ENCODE measurements at regions not wholly inside any gene's neighbourhood (a gene's known extent, or its start where the extent isn't known, plus 50 kb on each side); places are given as distances from the start of the nearest gene placed in this dataset.
A peak's percentile ranks its signal among the peaks of the same experiment; 100 is the strongest.

DNA sequence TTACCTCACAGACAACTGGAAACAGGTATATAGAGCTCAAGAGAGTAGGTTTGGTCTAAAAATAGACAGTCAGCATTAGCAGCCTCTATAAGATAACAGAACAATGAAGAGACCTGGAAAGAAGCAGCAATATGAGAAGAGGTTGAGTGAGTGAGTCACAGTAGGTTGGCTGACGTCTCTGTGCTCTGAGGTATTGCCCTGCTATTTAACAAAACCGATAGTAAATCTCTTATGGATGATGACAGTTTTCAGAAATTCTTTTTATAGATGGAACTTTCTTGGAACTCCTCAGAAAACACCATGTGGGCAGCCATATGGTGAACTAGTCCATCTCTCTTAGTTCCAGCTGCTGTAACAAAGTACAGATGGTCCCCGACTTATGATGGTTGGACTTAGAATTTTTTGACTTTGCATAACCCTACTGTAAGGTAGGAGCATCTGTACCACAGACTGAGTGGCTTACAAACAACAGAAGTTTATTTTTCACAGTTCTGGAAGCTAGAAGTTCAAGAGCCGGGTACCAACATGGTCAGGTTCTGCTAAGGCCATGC lies 123.5 kb downstream of the MBD2 start:
- DNase-seq (ENCODE audit: low read depth) = peak; percentile 7

DNA sequence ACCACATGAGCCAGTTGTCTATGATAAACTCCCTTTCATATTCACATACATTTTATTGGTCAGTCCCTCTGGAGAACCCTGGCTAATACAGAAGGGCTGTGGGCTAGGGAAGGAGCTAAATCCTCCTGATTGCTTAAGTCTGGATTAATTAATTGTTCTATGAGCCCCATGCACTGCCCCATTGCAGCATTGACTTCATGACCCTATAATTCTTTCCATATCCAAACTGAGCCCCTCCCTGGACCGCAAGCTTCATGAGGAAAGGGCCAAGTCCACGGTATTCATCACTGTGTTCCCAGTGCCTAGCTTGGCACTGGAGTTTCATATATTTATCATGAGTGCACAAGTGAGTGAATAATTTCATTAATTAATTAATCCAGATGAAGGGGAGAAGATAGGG lies 124.0 kb downstream of the MBD2 start:
- no peak for DNase-seq (ENCODE audit: low read depth)

DNA sequence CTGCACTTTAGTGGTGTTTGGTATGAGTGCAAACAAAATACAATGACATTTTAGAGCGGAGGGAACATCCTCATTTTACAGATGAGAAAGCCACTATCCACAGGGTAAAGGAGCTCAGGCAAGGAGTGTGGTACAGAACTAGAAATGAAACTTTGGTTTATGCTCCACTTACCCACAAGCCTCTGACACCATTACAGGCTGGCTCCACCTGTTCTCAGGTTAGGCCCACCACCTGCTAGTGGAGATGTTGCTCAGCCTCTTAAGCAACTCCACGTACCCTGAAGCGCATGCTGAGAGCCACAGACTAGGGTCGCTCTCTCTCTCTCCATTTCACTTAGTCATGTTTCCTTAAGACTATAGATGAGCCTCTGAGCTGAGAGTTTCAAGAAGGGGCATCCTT lies 130.0 kb downstream of the MBD2 start:
- no peak for DNase-seq (ENCODE audit: low read depth)

DNA sequence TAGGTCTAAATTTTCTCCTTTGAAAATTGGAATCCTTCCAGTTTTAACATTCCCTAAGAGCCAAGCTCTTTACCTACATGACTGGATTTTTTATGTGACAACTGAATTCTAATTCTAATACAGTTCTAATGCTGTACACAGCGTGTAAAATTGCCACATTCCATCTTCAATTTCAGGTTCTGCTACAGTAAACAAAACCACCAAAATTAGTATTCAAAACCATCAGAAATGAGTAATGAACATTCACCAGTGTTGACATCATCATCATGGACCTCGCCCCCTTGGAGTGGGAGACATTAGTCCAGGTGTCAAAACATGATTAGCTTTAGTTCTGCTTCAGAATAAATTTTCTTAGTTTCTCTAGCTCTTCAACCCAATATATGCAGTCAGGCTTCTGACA lies 133.6 kb downstream of the MBD2 start:
- DNase-seq (ENCODE audit: low read depth) = no peak

DNA sequence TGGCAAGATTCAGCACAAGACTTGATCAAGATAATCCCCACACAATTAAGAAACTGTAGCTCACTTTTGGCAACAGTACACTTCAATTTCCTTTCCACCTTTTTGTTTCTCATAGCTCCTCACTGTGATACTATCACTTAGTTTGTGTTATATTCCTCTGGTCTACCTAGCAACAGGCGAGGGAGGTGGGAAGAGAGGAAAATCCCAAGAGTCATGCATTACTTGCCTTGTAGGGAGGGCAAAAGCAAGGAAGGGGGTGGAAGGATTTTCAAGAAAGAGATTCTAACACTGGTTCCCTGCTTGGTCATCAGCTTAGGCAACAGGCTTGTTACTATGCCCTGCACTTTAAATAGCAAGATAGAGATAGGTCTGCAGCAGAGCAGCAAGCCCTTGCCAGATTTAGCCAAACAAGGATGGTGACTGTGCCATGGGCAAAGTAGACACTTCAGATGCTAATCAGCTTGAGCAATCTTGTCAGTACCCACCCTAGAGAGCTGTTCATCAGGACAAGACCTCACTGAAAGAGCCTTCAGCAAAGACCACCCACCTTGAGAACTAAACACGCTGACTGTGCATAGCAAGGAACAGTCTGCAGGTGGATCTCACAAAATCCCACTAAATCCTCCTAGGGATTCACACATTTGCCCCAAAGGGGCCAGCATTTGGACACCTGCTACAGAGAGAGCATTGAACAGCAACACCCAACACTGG lies 134.6 kb downstream of the MBD2 start:
- DNase-seq (ENCODE audit: low read depth) = no peak

DNA sequence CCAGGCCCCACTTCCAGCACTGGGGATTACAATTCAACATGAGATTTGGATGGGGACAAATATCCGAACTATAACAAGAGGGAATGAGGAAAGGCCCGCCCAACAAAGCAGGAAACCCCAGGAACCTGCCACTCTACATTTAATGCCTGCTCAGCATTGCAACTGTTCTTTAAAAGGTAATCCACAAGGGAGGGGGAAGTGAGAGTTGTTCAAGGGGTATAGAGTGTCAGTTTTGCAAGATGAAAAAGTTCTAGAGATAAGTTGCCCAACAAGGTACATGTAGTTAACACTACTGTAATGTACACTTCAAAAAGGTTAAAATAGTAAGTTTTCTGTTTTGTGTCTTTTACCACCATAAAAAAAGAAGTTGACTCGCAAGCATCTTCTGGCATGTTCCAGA lies 137.6 kb downstream of the MBD2 start:
- DNase-seq (ENCODE audit: low read depth) = no peak

DNA sequence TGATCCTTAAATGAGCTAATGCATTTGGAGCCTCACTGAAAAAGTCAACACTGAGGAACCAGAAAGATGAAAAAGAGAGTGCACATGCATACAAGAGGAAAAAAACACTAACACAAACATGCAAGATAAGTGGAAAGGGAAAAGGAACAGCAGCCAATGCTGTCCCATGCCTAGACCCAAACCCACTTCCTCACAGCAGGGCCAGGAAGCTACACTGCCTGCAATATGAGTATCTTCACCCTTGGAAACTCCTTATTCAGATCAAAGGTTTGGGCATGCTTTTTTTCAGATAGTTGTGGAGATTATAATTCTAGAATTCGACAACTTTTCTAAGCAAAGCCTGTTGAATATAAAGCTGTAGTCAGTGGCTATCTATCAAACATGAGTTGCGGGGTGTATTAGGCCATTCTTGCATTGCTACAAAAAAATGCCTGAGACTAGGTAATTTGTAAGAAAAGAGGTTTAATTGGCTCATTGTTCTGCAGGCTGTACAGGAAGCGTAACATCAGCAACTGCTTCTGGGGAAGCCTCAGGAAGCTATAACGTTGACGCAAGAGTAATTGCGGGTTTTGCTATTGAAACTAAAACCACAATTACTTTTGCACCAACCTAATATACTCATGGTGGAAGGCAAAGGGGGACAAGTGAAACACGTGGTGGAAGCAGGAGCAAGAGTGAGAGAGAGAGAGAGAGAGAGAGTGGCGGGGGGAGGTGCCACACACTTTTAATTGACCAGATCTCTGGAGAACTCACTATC lies 138.2 kb downstream of the MBD2 start:
- DNase-seq (ENCODE audit: low read depth) = no peak

DNA sequence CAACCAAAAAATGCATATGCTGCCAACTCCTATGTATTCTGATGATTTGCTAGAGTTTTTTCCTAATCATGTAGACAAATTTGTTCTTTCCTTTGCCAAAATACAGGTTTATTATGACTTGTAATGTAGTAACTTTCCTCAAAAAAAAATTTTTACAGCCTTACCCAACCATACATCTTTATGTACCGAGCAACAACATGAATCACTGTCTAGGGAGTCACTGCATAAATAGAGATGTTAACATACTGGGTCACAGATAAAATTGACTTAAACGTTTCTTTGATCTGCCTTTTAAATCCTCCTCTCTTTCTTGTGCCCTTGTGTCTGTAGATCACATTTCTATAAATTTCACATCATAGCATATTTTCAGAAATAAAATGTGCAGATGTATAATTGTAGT lies 143.6 kb downstream of the MBD2 start:
- no peak for DNase-seq (ENCODE audit: low read depth)

DNA sequence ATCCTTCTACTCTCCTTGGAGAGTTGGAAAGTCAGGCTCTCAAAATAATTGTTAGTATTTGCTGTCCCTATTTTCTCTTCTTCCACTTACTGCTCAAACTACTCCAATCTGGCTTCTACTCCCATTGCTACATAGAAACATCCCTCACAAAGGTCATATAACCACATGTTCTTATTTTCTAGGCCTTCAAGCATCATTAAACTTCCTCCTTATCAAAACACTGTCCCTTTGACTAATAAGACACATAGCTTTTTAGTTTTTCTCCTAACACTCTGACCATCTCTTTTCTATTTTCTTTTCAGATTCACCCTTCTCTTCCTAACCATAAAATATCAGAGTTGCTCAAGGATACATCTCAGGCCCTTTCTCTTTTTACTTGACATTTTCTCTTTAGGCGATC lies 148.3 kb downstream of the MBD2 start:
- DNase-seq (ENCODE audit: low read depth) = no peak

DNA sequence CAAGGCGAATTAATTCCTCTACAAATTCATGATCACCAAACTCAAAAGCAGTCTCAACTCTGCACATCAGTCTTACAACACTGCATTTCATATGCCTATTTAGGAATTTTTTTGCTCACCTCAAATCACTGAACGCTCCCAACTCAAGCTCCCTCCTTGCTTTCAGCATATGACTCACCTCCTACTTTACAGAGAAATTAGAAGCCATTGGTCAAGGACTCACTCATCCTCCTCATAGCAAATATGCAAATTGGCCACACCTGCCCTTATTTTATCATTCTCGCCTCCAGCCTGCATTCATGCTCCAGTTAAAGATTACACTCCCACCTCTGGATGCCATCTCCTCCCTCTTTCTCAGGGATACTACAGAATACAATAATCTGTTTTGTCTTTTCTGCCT lies 148.8 kb downstream of the MBD2 start:
- no peak for DNase-seq (ENCODE audit: low read depth)

DNA sequence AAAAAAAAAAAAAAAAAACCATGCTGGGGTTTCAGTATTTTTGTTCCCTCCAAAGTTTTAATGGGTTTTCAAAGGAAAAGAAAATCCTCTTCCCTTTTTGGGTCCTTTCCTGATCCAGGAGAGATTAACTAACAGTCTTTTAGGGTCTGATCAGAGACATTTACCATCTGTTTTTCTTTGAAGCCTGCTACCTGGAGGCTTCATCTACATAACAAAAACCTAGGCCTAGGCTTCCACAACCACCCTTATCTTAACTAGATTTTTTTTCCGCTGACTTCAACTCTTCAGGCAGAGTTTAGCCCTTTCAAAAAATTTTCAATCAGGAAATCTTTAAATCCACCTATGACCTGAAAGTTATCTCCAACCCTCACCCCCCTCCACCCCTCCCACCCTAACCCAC lies 154.7 kb downstream of the MBD2 start:
- no peak for DNase-seq (ENCODE audit: low read depth)

DNA sequence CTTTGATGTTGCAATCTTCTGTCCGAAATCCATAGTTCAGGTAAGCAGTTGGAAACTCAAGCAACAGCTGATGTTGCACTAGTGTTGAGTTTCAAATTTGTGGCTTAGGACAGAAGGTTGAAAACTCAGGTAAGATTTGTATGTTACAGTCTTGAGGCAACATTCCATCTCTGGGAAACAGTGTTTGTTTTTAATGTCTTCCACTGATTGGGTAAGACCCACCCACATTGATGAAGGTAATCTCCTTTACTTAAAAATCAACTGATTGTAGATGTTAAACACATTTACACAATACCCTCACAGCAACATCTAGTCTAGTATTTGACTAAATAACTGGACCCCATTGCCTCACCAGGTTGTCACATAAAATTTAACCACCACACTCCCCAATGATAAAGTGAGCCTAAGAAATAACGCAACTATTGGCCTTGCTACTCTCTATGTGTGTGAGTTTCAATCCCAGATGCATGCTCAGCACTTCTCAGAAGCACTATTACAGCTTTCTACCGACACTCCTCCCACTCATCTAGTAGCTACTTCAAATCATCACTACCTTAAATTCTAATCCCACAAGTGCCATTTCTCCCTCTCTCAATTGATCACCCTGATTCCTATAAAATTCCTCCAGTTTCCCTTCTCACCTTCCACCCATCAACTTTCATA lies 164.0 kb downstream of the MBD2 start:
- DNase-seq (ENCODE audit: low read depth) = no peak

DNA sequence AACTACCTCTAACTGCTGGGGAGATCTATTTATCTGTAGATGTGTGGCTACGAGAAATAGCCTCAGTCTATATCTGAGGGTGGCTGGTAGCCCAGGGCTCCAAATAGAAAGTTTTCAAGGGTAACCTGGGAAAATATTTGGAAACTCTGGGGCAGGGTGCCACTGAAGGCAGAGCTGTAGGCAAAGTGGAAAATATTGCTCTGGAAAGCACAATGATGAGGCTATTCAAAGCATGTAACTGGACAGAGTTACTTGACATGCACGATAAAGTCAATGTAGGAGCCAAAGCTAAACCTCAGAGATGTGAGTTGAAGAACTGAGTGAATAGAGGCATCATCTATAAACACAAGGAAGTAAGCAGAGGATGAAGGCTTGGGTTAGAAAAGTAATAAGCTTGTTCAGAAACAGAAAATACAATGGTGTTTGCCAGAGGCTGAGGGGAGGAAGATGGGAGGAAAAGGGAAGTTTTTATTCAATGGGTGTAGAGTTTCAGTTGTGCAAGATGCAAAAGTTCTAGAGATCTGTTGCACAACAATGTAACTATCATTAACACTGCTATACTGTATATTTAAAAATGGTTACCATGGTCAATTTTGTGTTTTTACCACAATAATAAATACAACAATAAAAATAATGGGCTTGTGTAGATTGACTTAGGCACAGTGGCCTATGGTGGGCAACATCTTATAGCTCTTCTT lies 171.6 kb downstream of the MBD2 start:
- no peak for DNase-seq (ENCODE audit: low read depth)

DNA sequence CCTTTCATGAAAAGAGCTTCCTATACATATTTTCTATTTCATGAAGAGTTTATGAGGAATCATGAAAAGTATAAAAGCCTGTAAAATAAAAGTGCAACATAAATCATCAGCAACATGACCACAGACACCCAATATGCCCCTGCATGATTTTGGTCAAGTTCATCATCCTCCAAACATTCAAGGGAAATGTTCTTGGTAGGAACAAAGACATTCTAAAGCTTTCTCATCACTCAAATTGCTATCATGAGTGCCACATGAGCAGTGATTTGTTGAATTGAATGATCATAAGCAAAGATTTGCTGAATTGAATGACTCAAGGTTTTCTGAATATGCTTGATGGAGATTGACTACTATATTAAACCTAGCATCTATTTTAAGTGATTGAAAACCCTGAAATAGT lies 172.2 kb downstream of the MBD2 start:
- no peak for DNase-seq (ENCODE audit: low read depth)

DNA sequence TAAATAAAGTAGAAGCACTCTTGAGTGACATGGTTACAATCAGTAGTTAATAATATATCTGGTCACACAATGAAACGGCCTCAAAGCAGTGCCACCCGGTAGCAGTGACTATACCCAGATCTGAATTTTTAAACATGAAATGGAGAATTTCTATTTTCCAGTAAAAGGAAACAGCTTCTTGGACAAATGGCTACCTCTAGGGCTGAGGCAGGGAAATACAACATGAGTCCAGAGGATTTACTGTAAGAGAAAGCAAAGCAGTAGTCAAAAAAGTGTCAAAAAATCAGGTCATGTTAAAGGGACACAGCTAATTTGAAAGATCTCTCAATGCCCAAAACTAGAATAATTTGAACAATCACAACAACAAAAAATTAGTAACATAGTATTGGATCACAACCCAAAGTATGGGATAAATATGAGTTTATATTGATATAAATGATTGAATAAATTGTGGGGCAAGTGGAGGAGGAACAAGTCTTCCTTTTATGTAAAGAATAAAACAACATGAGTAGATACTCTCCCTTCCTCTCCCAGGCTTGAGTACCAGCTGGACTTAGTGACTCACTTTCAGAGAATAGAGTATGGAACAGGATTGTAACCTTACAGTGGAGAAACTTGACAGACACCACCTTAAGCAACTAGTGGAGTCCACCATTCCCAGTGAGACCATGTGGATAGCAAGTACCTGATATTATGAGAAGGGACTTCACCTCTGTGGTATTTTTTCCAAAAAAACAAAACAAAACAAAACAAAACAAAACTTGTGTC lies 180.8 kb downstream of the MBD2 start:
- DNase-seq (ENCODE audit: low read depth) = no peak

DNA sequence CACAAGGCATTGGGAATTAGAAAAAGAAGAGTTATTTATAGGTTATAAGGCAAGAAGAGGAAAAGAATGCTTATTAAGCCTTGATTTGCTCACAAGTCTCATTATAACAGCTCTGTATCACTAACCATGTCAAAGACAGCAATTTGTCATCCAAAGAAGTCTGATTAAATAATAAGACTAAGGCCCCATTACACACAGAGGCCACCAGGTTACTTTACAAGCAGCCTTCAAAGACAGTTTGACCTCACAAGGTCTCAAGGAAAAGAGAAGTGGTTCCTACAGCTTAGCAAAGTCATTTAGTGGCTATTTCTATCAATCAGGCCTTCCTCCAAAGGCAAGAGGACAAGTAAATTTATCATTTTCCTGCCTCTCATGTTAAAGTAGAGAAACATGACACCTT lies 188.5 kb downstream of the MBD2 start:
- no peak for DNase-seq (ENCODE audit: low read depth)

DNA sequence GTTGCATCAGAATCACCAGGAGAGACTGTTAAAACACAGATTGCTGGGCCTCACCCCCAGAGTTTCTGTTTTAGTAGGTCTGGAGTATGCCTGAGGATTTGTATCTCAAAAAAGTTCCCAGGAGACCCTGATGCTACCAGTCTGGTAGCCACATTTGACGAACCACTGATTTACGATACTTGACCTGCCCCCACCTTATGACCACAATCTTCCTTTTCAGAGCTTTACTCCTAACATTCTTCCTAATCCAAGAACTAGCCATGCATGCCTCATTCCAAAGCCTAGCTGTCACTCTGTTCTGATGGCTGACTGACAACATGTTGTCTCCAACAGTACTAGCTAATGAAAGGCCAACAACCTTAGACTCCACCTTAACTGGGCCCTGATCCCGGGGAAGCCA lies 191.4 kb downstream of the MBD2 start:
- no peak for DNase-seq (ENCODE audit: low read depth)

DNA sequence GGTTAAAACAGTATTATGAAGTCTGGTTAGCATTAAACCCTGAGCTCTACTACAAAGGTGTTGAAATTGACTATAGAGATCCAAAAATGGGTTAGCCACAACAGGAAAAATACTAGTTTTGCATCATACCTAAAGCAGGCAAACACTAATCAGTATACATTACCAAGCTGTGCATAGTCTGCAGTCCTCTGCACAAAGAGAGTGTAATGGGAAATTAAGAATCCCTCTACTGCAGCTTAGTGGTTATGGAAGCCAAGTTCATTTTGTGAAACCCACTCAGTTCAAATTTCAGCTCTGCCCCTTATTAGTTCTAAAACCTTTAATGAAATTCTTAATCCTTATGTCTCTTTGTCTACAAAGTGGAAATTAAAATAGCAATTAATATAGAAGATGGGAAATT lies 192.1 kb downstream of the MBD2 start:
- DNase-seq (ENCODE audit: low read depth) = no peak

DNA sequence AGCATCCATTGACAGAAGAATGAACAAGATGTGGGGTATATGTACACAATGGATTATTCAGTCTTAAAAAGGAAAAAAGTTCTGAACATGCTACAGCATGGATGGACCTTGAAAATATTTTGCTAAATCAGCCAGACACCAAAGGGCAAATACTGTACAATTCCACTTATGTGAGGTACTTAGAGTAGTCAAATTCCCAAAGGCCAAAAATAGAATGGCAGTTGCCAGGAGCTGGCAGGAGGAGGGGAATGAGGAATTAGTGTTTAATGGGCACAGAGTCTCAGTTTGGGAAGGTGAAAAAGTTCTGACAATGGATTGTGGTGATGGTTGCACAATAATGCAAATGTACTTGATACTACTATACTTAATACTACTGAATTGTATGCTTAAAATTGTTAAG lies 193.2 kb downstream of the MBD2 start:
- no peak for DNase-seq (ENCODE audit: low read depth)

DNA sequence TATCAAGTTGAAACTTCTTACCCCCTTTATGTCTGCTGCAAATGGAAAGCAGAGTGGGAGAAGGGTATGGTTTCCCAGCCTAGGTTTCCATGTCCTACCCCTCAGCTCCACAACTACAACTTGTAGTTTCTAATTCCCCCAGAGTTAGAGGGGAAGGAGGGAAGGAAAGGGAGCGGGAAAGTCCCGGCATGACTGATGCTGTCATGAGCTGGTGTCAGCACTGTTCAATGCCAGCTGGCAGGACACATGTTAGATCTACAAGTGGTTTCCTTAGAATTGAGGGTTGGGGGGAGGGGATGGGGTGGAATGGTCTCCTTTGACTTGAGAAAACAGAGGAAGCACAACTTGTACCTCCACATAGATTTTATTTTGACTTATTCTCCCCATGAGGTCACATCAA lies 194.0 kb downstream of the MBD2 start:
- no peak for DNase-seq (ENCODE audit: low read depth)

DNA sequence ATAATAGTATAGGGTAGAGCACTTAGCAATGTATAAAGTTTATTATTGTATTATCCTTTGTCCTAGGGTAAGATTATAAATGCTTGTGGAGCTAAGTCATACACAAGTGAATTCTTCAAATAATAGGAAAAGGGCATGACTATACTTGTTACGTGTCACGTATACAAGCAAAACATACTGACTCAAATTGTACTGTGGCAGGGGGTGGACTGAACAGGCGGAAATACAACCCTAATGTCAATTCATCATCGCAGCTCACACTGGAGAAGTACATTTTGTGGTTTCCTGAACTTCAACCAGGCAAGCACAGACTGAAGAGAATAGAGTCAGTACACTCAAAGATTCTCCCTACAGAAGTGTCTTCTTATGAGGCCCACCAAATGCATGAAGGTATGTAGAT lies 201.0 kb downstream of the MBD2 start:
- peak; percentile 82 for DNase-seq (ENCODE audit: low read depth)

DNA sequence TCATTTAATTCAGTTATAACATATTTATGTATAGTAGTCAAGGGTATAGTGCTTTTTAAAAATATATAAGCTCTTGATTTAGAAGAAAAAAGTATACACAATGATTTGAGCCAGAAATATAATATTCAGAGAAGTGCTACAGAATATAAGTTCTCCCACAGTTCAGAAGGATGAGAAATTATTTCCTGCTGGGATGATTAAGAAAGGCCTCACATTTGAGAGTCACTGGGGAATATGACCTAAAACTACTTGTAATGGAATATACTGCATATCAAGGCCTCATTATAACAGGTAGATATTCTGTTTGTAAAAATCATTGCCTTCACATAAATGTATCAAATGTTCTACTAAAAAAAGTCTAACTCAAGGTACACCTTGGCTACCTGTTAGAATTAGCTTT lies 203.5 kb downstream of the MBD2 start:
- no peak for DNase-seq (ENCODE audit: low read depth)
